HG03354 (cell line): ENCODE measurements at regions not wholly inside any gene's neighbourhood (a gene's known extent, or its start where the extent isn't known, plus 50 kb on each side); places are given as distances from the start of the nearest gene placed in this dataset.

Source experiments
- ATAC-seq: cut with Tn5 transposase; IDR thresholded peaks from one replicate; pipeline ENCODE4 v1.9.1; 2021; ENCODE audit warnings: mild to moderate bottlenecking; ENCODE audit not compliant: unreplicated experiment, poor library complexity, severe bottlenecking

DNA sequence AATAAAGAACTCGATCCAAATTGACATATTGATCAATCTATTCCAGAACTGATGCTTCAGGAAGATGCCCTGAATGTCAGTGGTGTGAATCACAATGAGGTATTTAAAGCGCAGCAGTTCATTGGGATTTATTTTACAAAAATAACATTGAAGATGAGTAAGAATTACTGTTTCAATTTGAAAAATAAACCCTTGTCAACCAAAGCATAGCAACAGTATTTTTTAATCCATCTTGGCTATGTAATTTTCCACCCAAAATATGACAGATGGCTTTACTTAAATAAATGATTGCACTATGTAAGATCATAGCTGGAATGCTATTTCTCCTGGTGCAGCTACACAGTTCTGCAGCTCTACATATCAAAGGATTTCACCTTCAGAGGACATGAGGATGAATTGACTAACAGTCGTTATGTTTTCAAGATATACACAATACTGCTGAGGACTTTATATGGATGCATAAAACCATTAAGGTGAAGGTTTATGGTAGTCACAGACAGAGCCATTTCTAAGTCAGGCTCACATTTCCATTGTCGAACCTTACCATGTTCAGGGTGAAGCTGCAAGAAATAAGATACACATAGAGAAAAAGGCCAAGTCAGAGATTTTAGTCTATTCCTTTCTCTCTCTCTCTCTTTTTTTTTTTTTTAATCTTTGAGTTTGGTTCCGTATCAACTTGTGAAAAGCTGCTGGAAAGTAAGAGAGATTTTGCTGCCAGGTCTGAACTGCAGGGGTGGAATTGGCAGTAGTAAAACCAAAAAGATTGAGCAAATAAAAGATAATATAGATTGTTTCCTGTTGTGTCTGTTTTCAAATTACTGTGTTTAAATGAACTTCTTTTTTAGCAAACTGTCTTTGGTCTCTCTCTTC, 398.0 kb upstream of the CDH20 start:
- no peak for ATAC-seq

DNA sequence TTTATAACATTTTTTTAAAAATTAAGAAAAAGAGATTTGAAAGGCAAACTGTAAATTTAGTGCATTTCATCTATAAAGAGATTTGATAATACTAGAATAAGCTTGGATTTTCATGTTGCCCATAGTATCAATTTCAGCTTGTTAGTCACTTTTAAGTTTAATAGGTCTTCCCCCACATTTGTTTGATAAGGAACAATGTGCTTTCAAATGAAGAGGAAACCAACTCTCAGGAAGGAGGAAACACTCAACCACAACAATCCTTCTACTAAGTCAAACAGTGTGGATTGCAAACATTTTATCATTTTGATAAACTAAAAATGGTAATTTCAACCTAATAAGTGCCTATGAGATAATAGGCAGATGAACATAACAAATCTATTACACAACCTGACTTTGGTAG, 397.1 kb upstream of the CDH20 start:
- ATAC-seq: no peak

DNA sequence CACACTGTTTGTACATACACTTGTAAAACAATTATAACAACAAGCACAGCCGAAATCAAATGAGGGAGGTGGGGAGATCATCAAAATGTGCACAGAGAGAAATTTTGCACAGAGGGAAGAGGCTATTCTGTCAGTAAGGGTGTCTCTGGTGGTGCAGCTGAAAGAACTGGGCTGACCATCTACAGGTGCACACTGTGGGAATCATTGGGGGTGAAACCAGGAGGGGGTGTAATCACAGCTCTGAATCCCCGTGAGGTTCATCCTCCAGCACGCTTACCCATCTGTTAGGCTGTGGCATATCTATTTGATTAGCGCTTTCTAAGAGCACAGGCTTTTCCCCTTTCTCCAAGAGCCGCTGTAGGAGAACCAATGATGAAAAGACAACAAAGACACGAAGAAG, 389.9 kb upstream of the CDH20 start:
- no peak for ATAC-seq

DNA sequence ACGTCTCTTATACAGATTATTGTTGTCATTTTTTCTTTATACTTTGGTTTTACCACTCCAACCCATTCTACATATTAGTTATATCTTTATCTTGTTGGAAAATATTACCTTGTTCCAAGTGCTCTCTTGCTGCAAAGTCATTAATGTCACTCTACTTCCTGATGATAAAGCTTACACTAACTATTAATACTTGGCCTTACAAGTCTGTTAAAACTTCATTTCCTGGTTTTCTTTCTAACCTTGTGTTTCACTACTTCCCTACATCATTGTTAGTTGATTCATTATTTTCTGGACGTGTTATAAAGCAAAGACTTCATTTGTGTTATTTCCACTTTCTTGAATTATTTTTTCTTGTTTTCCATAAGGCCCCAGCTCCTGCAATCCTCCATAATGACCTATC, 382.6 kb upstream of the CDH20 start:
- ATAC-seq: no peak

DNA sequence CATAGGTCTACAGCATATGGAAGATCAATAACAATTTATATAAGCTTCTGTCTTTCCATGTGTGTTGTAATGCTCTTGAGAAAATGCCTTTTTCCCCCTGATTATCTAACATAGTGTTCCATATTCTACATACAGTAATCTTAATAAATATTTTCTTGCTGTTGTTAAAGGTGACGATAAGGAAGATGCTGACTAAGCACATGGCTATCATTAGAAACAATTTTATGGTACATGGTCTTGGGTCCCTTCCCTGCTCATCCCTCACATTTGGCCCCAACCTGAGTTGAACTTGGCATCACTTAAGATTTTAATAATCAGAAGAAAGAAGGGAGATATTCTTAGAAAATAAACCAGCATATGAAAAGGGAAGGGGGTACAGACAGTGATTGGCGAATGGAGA, 382.1 kb upstream of the CDH20 start:
- no peak for ATAC-seq

- no peak for ATAC-seq
These were observed 370.6 kb upstream of the CDH20 start for GRCh38 chr18:60962625-60963024.

DNA sequence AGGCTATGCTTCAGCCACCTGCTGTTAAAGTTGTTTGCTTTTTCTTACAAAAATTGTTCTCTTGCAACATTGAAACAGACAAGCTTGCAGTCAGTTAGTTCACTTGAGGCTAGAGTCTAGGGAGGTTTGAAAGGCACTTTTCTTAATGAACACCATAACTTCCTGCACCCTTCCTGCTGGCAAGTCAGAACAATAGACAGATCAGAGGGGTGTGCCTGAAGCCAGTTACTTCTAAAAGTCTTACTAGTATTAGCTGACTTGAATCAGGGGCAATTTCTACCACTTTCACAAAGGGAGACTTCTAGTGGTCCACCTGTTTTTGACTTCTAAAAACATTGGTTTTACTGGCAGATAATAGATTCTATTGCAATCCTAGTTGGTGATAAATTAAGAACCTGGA, 367.4 kb upstream of the CDH20 start:
- no peak for ATAC-seq

DNA sequence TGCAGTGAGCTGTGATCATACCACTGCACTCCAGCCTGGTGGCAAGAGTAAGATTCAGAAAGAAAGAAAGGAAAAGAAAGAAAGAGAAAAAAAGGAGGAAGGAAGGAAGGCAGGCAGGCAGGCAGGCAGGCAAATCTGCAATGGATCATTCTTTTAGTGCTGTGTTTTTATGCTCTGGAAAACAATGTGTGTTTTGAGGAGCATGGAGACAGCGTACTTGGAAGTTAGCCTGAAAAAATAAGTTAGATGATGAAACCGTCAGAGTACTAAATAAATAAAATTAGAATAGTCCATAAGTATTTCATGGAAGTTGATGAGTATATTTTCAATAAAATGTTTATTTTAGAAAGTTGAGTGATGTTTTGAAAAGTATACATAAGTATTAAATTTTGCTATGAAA, 366.4 kb upstream of the CDH20 start:
- ATAC-seq: no peak

GRCh38 chr18:60975420-60975819, 357.8 kb upstream of the CDH20 start:
- ATAC-seq: no peak

DNA sequence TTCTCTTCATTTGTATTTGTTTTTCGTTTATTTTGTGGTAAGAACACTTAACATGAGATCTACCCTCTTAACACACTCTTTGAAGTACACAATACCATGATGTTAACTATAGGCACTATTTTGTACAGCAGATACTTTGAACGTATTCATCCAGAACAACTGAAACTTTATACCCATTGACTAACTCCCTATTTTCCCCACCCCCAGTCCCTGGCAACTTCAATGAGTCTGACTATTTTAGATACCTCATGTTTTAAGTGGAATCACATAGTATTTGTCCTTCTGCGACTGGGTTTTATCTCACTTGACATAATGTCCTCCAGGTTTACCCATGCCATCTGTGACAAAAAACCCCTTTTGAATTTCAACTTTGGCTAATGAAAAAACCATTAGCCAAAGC, 356.3 kb upstream of the CDH20 start:
- no peak for ATAC-seq

DNA sequence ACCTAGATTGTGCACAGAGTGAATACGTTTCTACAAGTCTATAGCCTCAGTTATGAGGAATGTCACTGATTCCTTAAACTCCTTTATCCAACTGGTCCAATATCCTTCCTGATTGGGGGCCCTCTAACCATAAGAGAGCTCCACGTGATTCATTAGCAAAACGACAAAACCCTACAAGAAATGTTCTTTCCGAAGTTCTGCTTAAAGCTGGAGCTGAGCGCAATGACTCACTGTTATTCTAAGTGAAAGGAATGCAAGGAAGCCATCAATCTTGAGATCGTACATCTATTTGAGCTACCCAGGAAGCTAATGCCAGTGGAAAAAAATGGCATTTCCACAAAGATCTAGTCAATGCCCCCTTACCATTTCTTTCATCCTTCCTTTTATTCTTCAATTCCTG, 354.9 kb upstream of the CDH20 start:
- ATAC-seq: no peak

- ATAC-seq: no peak
These were observed 352.7 kb upstream of the CDH20 start for GRCh38 chr18:60980422-60981005.

DNA sequence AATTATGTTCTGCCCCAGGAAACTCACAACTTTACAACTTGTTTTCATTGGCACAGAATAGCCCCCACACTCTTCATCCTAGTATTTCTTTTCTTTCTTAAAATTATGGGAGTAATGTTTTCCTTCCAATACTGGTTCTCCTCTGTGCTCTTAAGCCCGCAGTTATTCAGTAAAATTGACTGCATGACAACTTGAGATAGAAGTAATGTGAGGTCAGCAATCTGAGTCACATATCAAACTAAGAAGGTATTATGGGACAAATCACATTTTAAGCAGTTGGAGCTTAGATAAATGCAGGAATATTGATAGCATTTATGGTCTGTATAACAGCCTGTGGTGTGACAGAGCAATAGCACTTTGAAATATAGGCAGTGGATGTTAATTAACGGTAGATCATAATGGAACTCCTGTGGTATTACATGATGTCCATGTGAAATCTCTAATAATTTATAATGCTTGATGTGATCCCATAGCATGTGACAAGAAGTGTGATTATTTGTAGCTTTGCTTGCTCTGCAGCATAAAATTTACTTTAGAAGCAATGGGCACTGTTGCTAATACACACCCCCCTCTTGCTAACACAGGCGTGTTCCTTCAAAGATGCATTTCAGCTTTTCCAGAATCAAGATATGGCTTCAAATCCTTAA, 351.4 kb upstream of the CDH20 start:
- ATAC-seq: no peak

- no peak for ATAC-seq
These were observed 350.9 kb upstream of the CDH20 start for GRCh38 chr18:60982329-60982695.

DNA sequence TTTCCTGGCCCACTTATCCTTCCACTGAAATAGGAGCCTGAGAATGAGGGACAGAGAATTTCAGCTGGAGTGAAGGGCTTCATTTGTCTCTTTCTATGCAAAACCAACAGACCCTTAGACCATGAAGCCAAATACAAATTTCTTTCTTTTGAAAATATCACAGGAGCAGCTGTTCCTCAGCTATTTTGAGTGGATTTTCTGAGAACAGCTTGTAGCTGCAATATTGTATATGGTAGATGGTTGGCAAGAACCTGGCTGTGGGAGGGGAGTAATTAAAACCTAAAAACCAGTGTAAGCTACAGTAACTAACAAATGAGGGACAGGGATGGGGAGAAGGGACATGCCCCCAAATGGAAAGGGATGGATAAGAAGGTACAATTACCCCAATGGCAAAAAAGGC, 350.3 kb upstream of the CDH20 start:
- ATAC-seq: no peak

DNA sequence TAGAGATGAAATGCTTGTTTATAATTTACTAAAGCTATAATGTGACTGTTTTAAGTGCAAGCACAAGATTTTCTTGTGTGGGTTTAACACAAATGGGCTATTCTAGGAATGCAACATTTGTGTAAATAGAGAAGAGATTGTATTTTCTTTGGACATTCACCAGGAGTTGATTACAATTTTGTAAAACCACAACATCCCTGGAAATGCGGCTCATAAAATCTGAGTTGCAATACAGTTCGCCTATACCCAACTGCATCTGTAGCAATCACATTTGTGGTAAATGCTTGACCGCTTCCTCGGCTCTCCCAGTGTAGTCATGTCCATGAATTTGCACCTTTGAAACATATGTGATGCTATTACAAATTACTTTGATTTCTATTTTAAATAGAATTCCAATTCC, 348.7 kb upstream of the CDH20 start:
- ATAC-seq: no peak

- no peak for ATAC-seq
These were observed 345.3 kb upstream of the CDH20 start for GRCh38 chr18:60987963-60988362.

DNA sequence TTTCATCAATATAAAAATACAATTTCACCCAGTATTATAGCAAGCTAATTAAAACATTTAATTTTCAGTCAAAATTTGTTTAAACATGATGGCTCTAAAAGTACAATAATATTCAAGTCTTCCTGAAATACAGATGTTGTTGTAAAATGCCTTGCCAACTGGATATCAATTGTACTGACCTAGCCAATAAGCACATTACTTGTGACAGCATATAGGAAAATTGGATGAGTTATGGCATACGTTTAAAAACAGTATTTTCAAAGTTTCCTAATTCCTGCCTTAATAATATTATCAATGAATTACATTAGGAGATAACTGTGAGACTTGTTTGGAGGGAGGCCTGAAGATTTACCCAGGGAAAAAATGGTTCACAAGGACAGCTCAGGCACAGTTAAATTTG, 336.9 kb upstream of the CDH20 start:
- ATAC-seq: no peak

DNA sequence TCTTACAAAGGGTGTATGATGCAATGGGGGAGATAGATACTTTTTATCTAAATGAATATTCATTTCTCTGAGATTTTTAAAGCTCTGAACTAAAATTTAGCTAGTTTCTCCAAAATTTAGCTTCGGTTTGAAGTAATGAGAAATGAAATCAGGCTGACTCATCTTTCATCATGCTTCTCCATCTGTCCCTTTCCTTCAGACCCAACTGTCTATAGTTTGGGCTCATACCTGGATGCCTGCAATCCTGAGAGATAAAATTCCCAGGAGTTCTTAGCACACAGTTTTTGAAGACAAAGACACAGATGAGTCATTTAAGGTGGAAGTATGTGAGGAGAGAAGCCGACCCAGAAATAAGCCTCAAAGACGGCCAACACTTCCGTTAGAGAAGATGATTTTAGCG, 336.4 kb upstream of the CDH20 start:
- ATAC-seq: no peak

- no peak for ATAC-seq
These were observed 332.1 kb upstream of the CDH20 start for GRCh38 chr18:61001138-61001537.

DNA sequence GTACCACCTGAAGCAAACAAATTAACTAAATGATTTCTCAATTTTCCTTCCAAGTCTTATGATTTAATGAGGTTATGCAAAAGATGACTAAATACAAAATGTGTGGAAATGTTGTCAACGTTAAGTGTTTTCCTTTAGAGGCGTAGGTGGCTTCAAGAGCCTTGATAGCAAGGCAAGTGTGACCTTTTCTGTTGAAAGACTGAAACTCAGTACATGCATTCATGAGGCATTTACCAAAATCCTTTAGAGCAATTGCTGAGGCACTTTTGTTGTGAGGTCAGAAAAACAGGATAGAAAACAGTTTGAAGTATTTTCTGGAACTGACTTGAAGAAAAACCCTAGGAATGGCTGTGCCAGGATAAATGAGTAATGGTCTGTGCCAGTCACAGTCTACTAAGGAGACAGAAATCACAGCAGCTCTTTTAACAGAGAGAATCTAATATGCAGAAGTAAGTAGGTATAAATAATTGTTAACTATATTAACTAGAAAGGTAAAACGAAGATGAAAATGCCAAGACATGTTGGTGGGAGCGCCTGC, 326.5 kb upstream of the CDH20 start:
- no peak for ATAC-seq
